CD4-positive, alpha-beta T cell treated with Interleukin-4 for 1 hour (primary cell): ENCODE measurements at regions not wholly inside any gene's neighbourhood (a gene's known extent, or its start where the extent isn't known, plus 50 kb on each side); places are given as distances from the start of the nearest gene placed in this dataset.
"Not testable (repeated sequence)": the region's sequence is repeated elsewhere in the genome, so short reads cannot be mapped to it uniquely, and the experiment has no call there.

ENCODE experiments used
- DNase-seq, 2 donors: peaks; one replicate each; pipeline ENCODE4 v3.0.0-alpha.2; 2020 to 2022

- DNase-seq = no peak
Observed at GRCh38 chr17:5753421-5753820, 169.1 kb upstream of the NLRP1 start.

- DNase-seq = no peak
Observed at GRCh38 chr17:5757314-5757907, 173.1 kb upstream of the NLRP1 start.

- no peak for DNase-seq
Observed at GRCh38 chr17:5758651-5759050, 174.3 kb upstream of the NLRP1 start.

- no peak for DNase-seq
Observed at GRCh38 chr17:5759501-5759925, 175.2 kb upstream of the NLRP1 start.

- no peak for DNase-seq
Observed at GRCh38 chr17:5762191-5762590, 177.9 kb upstream of the NLRP1 start.

- DNase-seq = no peak
Observed at GRCh38 chr17:5763595-5764306, 179.4 kb upstream of the NLRP1 start.

GRCh38 chr17:5769593-5770354 lies 185.5 kb upstream of the NLRP1 start:
- no peak for DNase-seq

GRCh38 chr17:5770441-5771270 lies 186.3 kb upstream of the NLRP1 start:
- DNase-seq = no peak

GRCh38 chr17:5771271-5771577 lies 186.9 kb upstream of the NLRP1 start:
- not testable (repeated sequence) for DNase-seq

- not testable (repeated sequence) for DNase-seq
Observed at GRCh38 chr17:5772017-5772416, 187.7 kb upstream of the NLRP1 start.

- no peak for DNase-seq
Observed at GRCh38 chr17:5772720-5773119, 188.4 kb upstream of the NLRP1 start.

- DNase-seq = no peak
Observed at GRCh38 chr17:5773816-5774360, 189.6 kb upstream of the NLRP1 start.

GRCh38 chr17:5775098-5775497 lies 190.8 kb upstream of the NLRP1 start:
- no peak for DNase-seq

GRCh38 chr17:5780476-5780875 lies 196.2 kb upstream of the NLRP1 start:
- no peak for DNase-seq

- DNase-seq = no peak
Observed at GRCh38 chr17:5781236-5781927, 197.1 kb upstream of the NLRP1 start.

GRCh38 chr17:5783269-5783668 lies 199.0 kb upstream of the NLRP1 start:
- DNase-seq = no peak

GRCh38 chr17:5783851-5784250 lies 199.5 kb upstream of the NLRP1 start:
- no peak for DNase-seq

GRCh38 chr17:5784791-5785190 lies 200.5 kb upstream of the NLRP1 start:
- no peak for DNase-seq

- DNase-seq = no peak
Observed at GRCh38 chr17:5785338-5785737, 201.0 kb upstream of the NLRP1 start.

GRCh38 chr17:5785867-5786509 lies 201.7 kb upstream of the NLRP1 start:
- no peak for DNase-seq

GRCh38 chr17:5786510-5786875 lies 202.2 kb upstream of the NLRP1 start:
- DNase-seq = no peak
